SK-N-SH (cell line): ENCODE measurements at regions not wholly inside any gene's neighbourhood (a gene's known extent, or its start where the extent isn't known, plus 50 kb on each side); places are given as distances from the start of the nearest gene placed in this dataset.
A peak's percentile ranks its signal among the peaks of the same experiment; 100 is the strongest.

Experiments used
- CTCF ChIA-PET: fragments of 300-600, 350-600 bp; formaldehyde crosslinking; extraction: SDS; loops from one replicate; lab custom pipeline; 2021; lab: Yijun Ruan, JAX
- POLR2A ChIA-PET: fragments of 350-600 bp; sonication (Branson Sonifier 250); formaldehyde crosslinking; extraction: SDS; loops from one replicate; lab custom pipeline; 2020; ENCODE audit warnings: antibody characterized with exemption, inconsistent platforms; lab: Yijun Ruan, JAX
- DNase-seq: peaks from one replicate; pipeline ENCODE4 v3.0.0; 2012
- H2AFZ ChIP-seq: fragments of 200-600 bp; sonication (generic); 2 replicates; pipeline ENCODE4 v1.8.1; 2016; ENCODE audit warnings: antibody characterized with exemption, mild to moderate bottlenecking, low read depth
- H3F3A ChIP-seq: fragments of 200-600 bp; sonication (generic); replicated peaks from 2 replicates; pipeline ENCODE3; 2016; ENCODE audit warnings: antibody characterized with exemption, mild to moderate bottlenecking; ENCODE audit not compliant: insufficient read depth
- H3K27ac ChIP-seq, 2 experiments: fragments of 200-500 bp in 1 of 2; fragments of 200-600 bp in 1 of 2; sonication (Bioruptor generic) in 1 of 2; sonication (generic), shearing (Covaris generic) in 1 of 2; 2 replicates each; pipeline versions ENCODE4 v1.5.1 to v1.6.1; 2014 to 2016; ENCODE audit warnings: low read depth in 2 of 2, inconsistent platforms in 1 of 2, low read length in 1 of 2, mild to moderate bottlenecking in 1 of 2, mixed read lengths in 1 of 2
- H3K27me3 ChIP-seq: fragments of 200-600 bp; sonication (generic), shearing (Covaris generic); 2 replicates; pipeline ENCODE4 v1.6.1; 2016; ENCODE audit warnings: mixed run types; ENCODE audit not compliant: insufficient read depth
- H3K36me3 ChIP-seq, 2 experiments: fragments of 200-500 bp in 1 of 2; fragments of 200-600 bp in 1 of 2; sonication (Bioruptor generic) in 1 of 2; sonication (generic) in 1 of 2; replicated peaks in 1 of 2; 2 replicates each; pipeline versions ENCODE3 to v1.5.1; 2014 to 2016; ENCODE audit warnings: low read length in 1 of 2, mild to moderate bottlenecking in 1 of 2; ENCODE audit not compliant: insufficient read depth in 2 of 2, control insufficient read depth in 1 of 2
- H3K4me1 ChIP-seq, 2 experiments: fragments of 200-500 bp in 1 of 2; fragments of 200-600 bp in 1 of 2; sonication (Bioruptor generic) in 1 of 2; sonication (generic), shearing (Covaris generic) in 1 of 2; 2 replicates each; pipeline versions ENCODE4 v1.5.1 to v1.6.1; 2014 to 2016; ENCODE audit warnings: low read depth in 1 of 2, low read length in 1 of 2, mixed run types in 1 of 2; ENCODE audit not compliant: insufficient read depth in 2 of 2, control insufficient read depth in 1 of 2
- H3K4me2 ChIP-seq: fragments of 200-600 bp; sonication (generic), shearing (Covaris generic); 2 replicates; pipeline ENCODE4 v1.6.1; 2017; ENCODE audit warnings: mixed run types
- H3K4me3 ChIP-seq, 2 experiments: fragments of 200-500 bp in 1 of 2; fragments of 200-600 bp in 1 of 2; sonication (Bioruptor generic) in 1 of 2; sonication (generic), shearing (Covaris generic) in 1 of 2; 2 replicates each; pipeline versions ENCODE4 v1.5.1 to v1.8.1; 2014 to 2016; ENCODE audit warnings: low read depth in 2 of 2, inconsistent platforms in 1 of 2, low read length in 1 of 2, mild to moderate bottlenecking in 1 of 2, mixed read lengths in 1 of 2, moderate library complexity in 1 of 2
- H3K79me2 ChIP-seq: fragments of 200-600 bp; sonication (generic); 2 replicates; pipeline ENCODE4 v1.8.1; 2017; ENCODE audit warnings: mild to moderate bottlenecking; ENCODE audit not compliant: insufficient read depth
- H3K9ac ChIP-seq: fragments of 200-600 bp; sonication (generic); 2 replicates; pipeline ENCODE4 v1.6.1; 2017; ENCODE audit warnings: mixed run types
- H3K9me2 ChIP-seq: fragments of 200-600 bp; sonication (generic); 2 replicates; pipeline ENCODE4 v1.6.1; 2017; ENCODE audit warnings: mixed run types
- H3K9me3 ChIP-seq: fragments of 200-600 bp; sonication (generic); 2 replicates; pipeline ENCODE4 v1.6.1; 2017; ENCODE audit warnings: mixed run types, mild to moderate bottlenecking, moderate library complexity
- H4K20me1 ChIP-seq: fragments of 200-600 bp; sonication (generic); 2 replicates; pipeline ENCODE4 v1.6.1; 2017; ENCODE audit warnings: mild to moderate bottlenecking, mixed run types; ENCODE audit not compliant: insufficient read depth
- CHD2 ChIP-seq: fragments of 150-350 bp; IDR thresholded peaks from 2 replicates; pipeline ENCODE4 v1.6.1; 2018; ENCODE audit warnings: low read length; ENCODE audit not compliant: partially characterized antibody
- ELF1 ChIP-seq: IDR thresholded peaks from 2 replicates; pipeline ENCODE4 v1.4.0; 2012
- EP300 ChIP-seq, 2 experiments: IDR thresholded peaks; 2 replicates each; pipeline versions ENCODE4 v1.4.0 to v1.6.1; 2012; ENCODE audit warnings: borderline replicate concordance in 1 of 2, low read depth in 1 of 2, low read length in 1 of 2
- FOSL2 ChIP-seq: IDR thresholded peaks from 2 replicates; pipeline ENCODE4 v1.4.0; 2012; ENCODE audit warnings: low read depth, mild to moderate bottlenecking, moderate library complexity, borderline replicate concordance
- FOXJ3 ChIP-seq: sonication (generic); formaldehyde crosslinking; IDR thresholded peaks from 2 replicates; pipeline ENCODE4 v1.5.1; 2020; ENCODE audit warnings: mild to moderate bottlenecking, missing genetic modification reagents
- FOXM1 ChIP-seq: IDR thresholded peaks from 2 replicates; pipeline ENCODE4 v1.4.0; 2012; ENCODE audit warnings: low read depth, mild to moderate bottlenecking
- JUND ChIP-seq: IDR thresholded peaks from 2 replicates; pipeline ENCODE4 v1.4.0; 2012
- MAX ChIP-seq: IDR thresholded peaks from 2 replicates; pipeline ENCODE4 v1.4.0; 2012; ENCODE audit warnings: low read depth
- NFIC ChIP-seq: IDR thresholded peaks from 2 replicates; pipeline ENCODE4 v1.4.0; 2012; ENCODE audit warnings: borderline replicate concordance
- RFX5 ChIP-seq: IDR thresholded peaks from 2 replicates; pipeline ENCODE4 v1.6.1; 2012; ENCODE audit warnings: mild to moderate bottlenecking, improper control_type of control experiment, low read length
- RXRA ChIP-seq: IDR thresholded peaks from 2 replicates; pipeline ENCODE4 v1.4.0; 2012; ENCODE audit warnings: low read depth, mild to moderate bottlenecking, borderline replicate concordance
- TCF12 ChIP-seq: IDR thresholded peaks from 2 replicates; pipeline ENCODE4 v1.4.0; 2012
- TEAD4 ChIP-seq: IDR thresholded peaks from 2 replicates; pipeline ENCODE4 v1.4.0; 2012; ENCODE audit warnings: mild to moderate bottlenecking, borderline replicate concordance; ENCODE audit not compliant: insufficient read depth
- WGBS: methylation state at CpG from one replicate; pipeline ENCODE4 v1.1.6; 2017; ENCODE audit warnings: low lambda C conversion rate; 5-methylcytosine and 5-hydroxymethylcytosine counted together
- TF ChIP-seq, protein P1 (sequence below): IDR thresholded peaks from 2 replicates; pipeline ENCODE4; 2012

GRCh38 chr5:164433106-164433870 is 927.9 kb downstream of the MAT2B start:
- 74% methylated on average over 4 of the region's 4 CpGs for WGBS
- Histone ChIP-seq H3F3A (no peaks in the 10 kb centered on the region), H3K9me3 (no peaks in the 10 kb centered on the region)
- TF ChIP-seq MAX = 0 out of 2 replicates have a peak, but pooled peaks have one; percentile 37
- TF ChIP-seq CHD2 = no peak
- peak; percentile 46; the same call in 1 of the 2 replicates for TF ChIP-seq FOSL2
- peak; percentile 63; the same call in 1 of the 2 replicates for TF ChIP-seq RXRA
- peak; percentile 59 for TF ChIP-seq NFIC
- TF ChIP-seq ELF1 = 0 out of 2 replicates have a peak, but pooled peaks have one; percentile 16
- TF ChIP-seq TEAD4 = peak; percentile 87
- TF ChIP-seq RFX5 = no peak
- peak; percentile 71 for TF ChIP-seq JUND
- TF ChIP-seq, protein P1, sequence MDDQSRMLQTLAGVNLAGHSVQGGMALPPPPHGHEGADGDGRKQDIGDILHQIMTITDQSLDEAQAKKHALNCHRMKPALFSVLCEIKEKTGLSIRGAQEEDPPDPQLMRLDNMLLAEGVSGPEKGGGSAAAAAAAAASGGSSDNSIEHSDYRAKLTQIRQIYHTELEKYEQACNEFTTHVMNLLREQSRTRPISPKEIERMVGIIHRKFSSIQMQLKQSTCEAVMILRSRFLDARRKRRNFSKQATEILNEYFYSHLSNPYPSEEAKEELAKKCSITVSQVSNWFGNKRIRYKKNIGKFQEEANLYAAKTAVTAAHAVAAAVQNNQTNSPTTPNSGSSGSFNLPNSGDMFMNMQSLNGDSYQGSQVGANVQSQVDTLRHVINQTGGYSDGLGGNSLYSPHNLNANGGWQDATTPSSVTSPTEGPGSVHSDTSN = peak; percentile 68
- TF ChIP-seq TCF12 = peak; percentile 76
- TF ChIP-seq EP300 (IDR thresholded peaks at IDR 0.05; ENCODE audit: borderline replicate concordance in 1 of 2, low read depth in 1 of 2, low read length in 1 of 2) = peak in 1 of 2 experiments; percentile 90; a peak in 2 of 4 replicates
- TF ChIP-seq FOXJ3 (CRISPR knock-in tag) = no peak
- 0 out of 2 replicates have a peak, but pooled peaks have one; percentile 42 for TF ChIP-seq FOXM1
- TF ChIP-seq, all 33 proteins: peak for 11
- Histone ChIP-seq H3K27ac (peak overlapping the region; percentile 19 to 34; a peak in 3 of 4 replicates), H4K20me1 (no peaks in the 10 kb centered on the region), H2AFZ (no peak overlapping the region), H3K4me2 (0 out of 2 replicates have a peak overlapping the region, but pooled peaks have one; percentile 20), H3K4me3 (no peak overlapping the region), H3K36me3 (peaks cover 0 to 2% of the 10 kb centered on the region in 2 experiments), H3K79me2 (no peaks in the 10 kb centered on the region), H3K9me2 (no peaks in the 10 kb centered on the region), H3K4me1 (peaks cover 2 to 3% of the 10 kb centered on the region in 2 experiments; a peak in 2 of 4 replicates), H3K9ac (no peak overlapping the region), H3K27me3 (no peaks in the 10 kb centered on the region)
- POLR2A ChIA-PET = no interaction called here
- CTCF ChIA-PET = no interaction called here
- no peak for DNase-seq

DNA sequence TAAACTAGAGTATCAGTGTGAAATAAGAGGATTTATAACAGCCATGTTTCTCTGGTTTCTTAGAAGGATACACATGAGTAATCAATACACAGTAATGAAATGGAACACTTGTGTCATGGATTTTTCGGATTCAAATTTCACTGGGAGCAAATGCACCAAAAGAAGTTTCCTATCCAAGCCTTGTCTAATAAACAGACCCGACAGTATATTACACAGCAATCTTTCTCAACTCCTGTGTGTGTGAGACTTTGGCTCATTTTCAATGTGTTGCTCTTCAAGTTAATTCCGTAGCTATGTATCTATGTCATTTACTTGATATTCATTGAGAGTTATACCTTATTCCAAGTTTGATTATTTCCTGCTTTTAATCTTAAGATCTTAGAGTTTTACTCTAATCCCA is 930.2 kb downstream of the MAT2B start:
- no peak for TF ChIP-seq ELF1
- ChIA-PET POLR2A (no interaction called here), CTCF (no interaction called here)
- Histone ChIP-seq H3K79me2 (no peaks in the 10 kb centered on the region), H3K27ac (no peak overlapping the region), H3K9me3 (no peaks in the 10 kb centered on the region), H3K9ac (no peak overlapping the region), H3K4me2 (no peak overlapping the region), H3F3A (no peaks in the 10 kb centered on the region), H2AFZ (no peak overlapping the region), H3K36me3 (peaks cover 0 to 2% of the 10 kb centered on the region in 2 experiments), H3K9me2 (no peaks in the 10 kb centered on the region), H3K4me3 (no peak overlapping the region), H3K4me1 (peaks cover 2 to 3% of the 10 kb centered on the region in 2 experiments; a peak in 2 of 4 replicates), H4K20me1 (no peaks in the 10 kb centered on the region), H3K27me3 (no peaks in the 10 kb centered on the region)
- 74% methylated on average over 3 of the region's 3 CpGs for WGBS
- DNase-seq = no peak
